ENCODE measurements at regions not wholly inside any gene's neighbourhood (a gene's known extent, or its start where the extent isn't known, plus 50 kb on each side); places are given as distances from the start of the nearest gene placed in this dataset.

DNA sequence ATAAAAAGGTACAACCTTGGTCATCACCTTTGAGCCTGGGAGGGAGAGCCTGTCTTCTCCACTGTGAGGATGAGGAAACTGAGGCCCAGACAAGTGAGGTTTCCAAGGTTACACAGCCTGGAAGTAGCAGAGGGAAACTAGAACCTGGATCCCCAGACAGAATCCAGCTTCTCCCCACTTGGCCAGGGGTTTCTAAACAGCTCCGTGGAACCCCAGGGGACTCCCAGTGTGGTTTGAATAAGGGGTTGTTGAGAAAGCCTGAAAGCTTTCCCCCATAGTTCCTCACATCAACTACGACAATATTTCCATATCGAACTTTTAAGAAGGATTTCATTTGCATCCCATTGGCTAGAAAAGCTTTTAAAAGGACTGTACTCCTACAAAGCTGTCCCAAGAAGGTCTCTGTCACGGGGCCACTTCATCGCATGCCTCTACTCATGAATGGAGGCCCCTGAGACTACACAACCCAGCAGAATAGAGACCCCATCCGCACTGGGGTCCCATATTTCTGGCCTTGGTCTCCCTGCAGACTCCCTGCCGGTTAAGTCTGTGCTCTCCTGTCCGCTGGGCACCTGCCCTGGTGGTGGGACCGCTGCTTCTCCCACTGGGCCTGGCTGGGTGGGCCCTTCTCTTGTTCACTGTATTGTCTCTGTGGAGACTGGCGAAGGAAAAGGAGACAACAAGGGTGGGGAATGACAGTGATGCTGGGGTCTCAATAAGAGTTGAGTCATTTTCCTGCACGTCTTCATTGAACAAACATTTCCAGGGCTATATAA is 178.5 kb downstream of the SMAD6 start:
- TF ChIP-seq, protein P1, sequence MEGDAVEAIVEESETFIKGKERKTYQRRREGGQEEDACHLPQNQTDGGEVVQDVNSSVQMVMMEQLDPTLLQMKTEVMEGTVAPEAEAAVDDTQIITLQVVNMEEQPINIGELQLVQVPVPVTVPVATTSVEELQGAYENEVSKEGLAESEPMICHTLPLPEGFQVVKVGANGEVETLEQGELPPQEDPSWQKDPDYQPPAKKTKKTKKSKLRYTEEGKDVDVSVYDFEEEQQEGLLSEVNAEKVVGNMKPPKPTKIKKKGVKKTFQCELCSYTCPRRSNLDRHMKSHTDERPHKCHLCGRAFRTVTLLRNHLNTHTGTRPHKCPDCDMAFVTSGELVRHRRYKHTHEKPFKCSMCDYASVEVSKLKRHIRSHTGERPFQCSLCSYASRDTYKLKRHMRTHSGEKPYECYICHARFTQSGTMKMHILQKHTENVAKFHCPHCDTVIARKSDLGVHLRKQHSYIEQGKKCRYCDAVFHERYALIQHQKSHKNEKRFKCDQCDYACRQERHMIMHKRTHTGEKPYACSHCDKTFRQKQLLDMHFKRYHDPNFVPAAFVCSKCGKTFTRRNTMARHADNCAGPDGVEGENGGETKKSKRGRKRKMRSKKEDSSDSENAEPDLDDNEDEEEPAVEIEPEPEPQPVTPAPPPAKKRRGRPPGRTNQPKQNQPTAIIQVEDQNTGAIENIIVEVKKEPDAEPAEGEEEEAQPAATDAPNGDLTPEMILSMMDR (IDR thresholded peaks at IDR 0.05) = no peak
- TF ChIP-seq POLR2A (IDR thresholded peaks at IDR 0.05) (no peak), EP300 (IDR thresholded peaks at IDR 0.05; ENCODE audit: low read depth) (no peak)

Data from transverse colon (tissue), 3 donors.